ENCODE measurements at regions not wholly inside any gene's neighbourhood (a gene's known extent, or its start where the extent isn't known, plus 50 kb on each side); places are given as distances from the start of the nearest gene placed in this dataset.

DNA sequence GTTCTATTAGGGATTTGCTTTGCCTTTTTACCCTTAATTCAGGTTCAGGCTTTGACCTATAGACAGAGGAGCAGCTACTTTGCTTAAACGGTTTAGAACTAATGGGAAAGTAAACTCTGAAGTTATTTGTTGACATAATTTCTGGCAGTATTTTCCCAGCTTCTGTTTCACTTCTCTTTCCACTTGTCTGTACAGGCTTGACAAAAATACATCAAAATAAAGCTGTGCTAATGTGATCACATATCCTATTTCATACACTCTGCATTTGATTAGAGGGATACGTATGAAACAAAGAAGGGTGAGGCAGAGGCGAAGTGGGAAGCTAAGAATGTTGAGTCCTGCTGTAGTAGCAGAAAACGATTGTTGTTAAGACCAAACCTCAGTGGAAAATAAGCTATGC, 389.1 kb upstream of the RARB start:
- Histone ChIP-seq H3K27ac (ENCODE audit: extremely low read depth, low read depth, low read length) (no peak overlapping the region), H3K4me1 (ENCODE audit: control insufficient read depth, insufficient read depth, low read length) (peaks cover 7% of the 10 kb centered on the region), H3K36me3 (ENCODE audit: control insufficient read depth in 2 of 2, insufficient read depth in 1 of 2, low read length in 2 of 2) (no peaks in the 10 kb centered on the region), H3K4me3 (ENCODE audit: low read depth, low read length) (no peak overlapping the region), H3K9me3 (ENCODE audit: control insufficient read depth, insufficient read depth, low read depth, low read length) (no peaks in the 10 kb centered on the region)
- CTCF ChIA-PET, result interaction anchor here (1.4 kb wide), 1 partner anchor 30 kb away, joined by 3 read pairs; no protein-coding TSS in a partner anchor
- POLR2A ChIA-PET, result no interaction called here
- TF ChIP-seq, protein P1, sequence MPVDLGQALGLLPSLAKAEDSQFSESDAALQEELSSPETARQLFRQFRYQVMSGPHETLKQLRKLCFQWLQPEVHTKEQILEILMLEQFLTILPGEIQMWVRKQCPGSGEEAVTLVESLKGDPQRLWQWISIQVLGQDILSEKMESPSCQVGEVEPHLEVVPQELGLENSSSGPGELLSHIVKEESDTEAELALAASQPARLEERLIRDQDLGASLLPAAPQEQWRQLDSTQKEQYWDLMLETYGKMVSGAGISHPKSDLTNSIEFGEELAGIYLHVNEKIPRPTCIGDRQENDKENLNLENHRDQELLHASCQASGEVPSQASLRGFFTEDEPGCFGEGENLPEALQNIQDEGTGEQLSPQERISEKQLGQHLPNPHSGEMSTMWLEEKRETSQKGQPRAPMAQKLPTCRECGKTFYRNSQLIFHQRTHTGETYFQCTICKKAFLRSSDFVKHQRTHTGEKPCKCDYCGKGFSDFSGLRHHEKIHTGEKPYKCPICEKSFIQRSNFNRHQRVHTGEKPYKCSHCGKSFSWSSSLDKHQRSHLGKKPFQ (tag by site-specific recombination; IDR thresholded peaks at IDR 0.05), result no peak
- TF ChIP-seq, protein P2, sequence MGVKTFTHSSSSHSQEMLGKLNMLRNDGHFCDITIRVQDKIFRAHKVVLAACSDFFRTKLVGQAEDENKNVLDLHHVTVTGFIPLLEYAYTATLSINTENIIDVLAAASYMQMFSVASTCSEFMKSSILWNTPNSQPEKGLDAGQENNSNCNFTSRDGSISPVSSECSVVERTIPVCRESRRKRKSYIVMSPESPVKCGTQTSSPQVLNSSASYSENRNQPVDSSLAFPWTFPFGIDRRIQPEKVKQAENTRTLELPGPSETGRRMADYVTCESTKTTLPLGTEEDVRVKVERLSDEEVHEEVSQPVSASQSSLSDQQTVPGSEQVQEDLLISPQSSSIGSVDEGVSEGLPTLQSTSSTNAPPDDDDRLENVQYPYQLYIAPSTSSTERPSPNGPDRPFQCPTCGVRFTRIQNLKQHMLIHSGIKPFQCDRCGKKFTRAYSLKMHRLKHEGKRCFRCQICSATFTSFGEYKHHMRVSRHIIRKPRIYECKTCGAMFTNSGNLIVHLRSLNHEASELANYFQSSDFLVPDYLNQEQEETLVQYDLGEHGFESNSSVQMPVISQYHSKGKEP (tag by site-specific recombination; IDR thresholded peaks at IDR 0.05), result 0 out of 2 replicates have a peak, but pooled peaks have one; percentile 36
- TF ChIP-seq ZNF248 (tag by site-specific recombination; IDR thresholded peaks at IDR 0.05), result no peak
- no peak for TF ChIP-seq KLF8 (tag by site-specific recombination; IDR thresholded peaks at IDR 0.05)
- TF ChIP-seq KLF7 (tag by site-specific recombination; IDR thresholded peaks at IDR 0.05; ENCODE audit: borderline replicate concordance), result no peak
- TF ChIP-seq OVOL3 (tag by site-specific recombination; IDR thresholded peaks at IDR 0.05), result peak; percentile 69; the same call in 1 of the 2 replicates
- TF ChIP-seq ZSCAN16 (tag by site-specific recombination; IDR thresholded peaks at IDR 0.05), result no peak
- peak; percentile 29; the same call in 1 of the 2 replicates for TF ChIP-seq MZF1 (tag by site-specific recombination; IDR thresholded peaks at IDR 0.05; ENCODE audit: borderline replicate concordance)
- peak; percentile 30; the same call in 1 of the 2 replicates for TF ChIP-seq FEZF1 (tag by site-specific recombination; IDR thresholded peaks at IDR 0.05)
- peak; percentile 41 for TF ChIP-seq ZNF629 (tag by site-specific recombination; IDR thresholded peaks at IDR 0.05)
- 0 out of 2 replicates have a peak, but pooled peaks have one; percentile 25 for TF ChIP-seq ZEB2 (tag by site-specific recombination; IDR thresholded peaks at IDR 0.05)
- 0 out of 2 replicates have a peak, but pooled peaks have one; percentile 5 for TF ChIP-seq GFI1B (tag by site-specific recombination; IDR thresholded peaks at IDR 0.05)
- TF ChIP-seq, protein P3, sequence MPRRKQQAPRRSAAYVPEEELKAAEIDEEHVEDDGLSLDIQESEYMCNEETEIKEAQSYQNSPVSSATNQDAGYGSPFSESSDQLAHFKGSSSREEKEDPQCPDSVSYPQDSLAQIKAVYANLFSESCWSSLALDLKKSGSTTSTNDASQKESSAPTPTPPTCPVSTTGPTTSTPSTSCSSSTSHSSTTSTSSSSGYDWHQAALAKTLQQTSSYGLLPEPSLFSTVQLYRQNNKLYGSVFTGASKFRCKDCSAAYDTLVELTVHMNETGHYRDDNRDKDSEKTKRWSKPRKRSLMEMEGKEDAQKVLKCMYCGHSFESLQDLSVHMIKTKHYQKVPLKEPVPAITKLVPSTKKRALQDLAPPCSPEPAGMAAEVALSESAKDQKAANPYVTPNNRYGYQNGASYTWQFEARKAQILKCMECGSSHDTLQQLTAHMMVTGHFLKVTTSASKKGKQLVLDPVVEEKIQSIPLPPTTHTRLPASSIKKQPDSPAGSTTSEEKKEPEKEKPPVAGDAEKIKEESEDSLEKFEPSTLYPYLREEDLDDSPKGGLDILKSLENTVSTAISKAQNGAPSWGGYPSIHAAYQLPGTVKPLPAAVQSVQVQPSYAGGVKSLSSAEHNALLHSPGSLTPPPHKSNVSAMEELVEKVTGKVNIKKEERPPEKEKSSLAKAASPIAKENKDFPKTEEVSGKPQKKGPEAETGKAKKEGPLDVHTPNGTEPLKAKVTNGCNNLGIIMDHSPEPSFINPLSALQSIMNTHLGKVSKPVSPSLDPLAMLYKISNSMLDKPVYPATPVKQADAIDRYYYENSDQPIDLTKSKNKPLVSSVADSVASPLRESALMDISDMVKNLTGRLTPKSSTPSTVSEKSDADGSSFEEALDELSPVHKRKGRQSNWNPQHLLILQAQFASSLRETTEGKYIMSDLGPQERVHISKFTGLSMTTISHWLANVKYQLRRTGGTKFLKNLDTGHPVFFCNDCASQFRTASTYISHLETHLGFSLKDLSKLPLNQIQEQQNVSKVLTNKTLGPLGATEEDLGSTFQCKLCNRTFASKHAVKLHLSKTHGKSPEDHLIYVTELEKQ (tag by site-specific recombination; IDR thresholded peaks at IDR 0.05; ENCODE audit: borderline replicate concordance), result peak; percentile 45; the same call in 1 of the 2 replicates
- TF ChIP-seq, protein P4, sequence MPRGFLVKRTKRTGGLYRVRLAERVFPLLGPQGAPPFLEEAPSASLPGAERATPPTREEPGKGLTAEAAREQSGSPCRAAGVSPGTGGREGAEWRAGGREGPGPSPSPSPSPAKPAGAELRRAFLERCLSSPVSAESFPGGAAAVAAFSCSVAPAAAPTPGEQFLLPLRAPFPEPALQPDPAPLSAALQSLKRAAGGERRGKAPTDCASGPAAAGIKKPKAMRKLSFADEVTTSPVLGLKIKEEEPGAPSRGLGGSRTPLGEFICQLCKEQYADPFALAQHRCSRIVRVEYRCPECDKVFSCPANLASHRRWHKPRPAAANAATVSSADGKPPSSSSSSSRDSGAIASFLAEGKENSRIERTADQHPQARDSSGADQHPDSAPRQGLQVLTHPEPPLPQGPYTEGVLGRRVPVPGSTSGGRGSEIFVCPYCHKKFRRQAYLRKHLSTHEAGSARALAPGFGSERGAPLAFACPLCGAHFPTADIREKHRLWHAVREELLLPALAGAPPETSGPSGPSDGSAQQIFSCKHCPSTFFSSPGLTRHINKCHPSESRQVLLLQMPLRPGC (tag by site-specific recombination; IDR thresholded peaks at IDR 0.05), result peak; percentile 67; the same call in 1 of the 2 replicates
- TF ChIP-seq ZNF514 (tag by site-specific recombination; IDR thresholded peaks at IDR 0.05), result no peak
- TF ChIP-seq ZNF843 (tag by site-specific recombination; IDR thresholded peaks at IDR 0.05), result peak; percentile 79
- TF ChIP-seq, protein P5, sequence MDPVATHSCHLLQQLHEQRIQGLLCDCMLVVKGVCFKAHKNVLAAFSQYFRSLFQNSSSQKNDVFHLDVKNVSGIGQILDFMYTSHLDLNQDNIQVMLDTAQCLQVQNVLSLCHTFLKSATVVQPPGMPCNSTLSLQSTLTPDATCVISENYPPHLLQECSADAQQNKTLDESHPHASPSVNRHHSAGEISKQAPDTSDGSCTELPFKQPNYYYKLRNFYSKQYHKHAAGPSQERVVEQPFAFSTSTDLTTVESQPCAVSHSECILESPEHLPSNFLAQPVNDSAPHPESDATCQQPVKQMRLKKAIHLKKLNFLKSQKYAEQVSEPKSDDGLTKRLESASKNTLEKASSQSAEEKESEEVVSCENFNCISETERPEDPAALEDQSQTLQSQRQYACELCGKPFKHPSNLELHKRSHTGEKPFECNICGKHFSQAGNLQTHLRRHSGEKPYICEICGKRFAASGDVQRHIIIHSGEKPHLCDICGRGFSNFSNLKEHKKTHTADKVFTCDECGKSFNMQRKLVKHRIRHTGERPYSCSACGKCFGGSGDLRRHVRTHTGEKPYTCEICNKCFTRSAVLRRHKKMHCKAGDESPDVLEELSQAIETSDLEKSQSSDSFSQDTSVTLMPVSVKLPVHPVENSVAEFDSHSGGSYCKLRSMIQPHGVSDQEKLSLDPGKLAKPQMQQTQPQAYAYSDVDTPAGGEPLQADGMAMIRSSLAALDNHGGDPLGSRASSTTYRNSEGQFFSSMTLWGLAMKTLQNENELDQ (tag by site-specific recombination; IDR thresholded peaks at IDR 0.05; ENCODE audit: low read depth), result no peak
- no peak for TF ChIP-seq KLF10 (tag by site-specific recombination; IDR thresholded peaks at IDR 0.05)
- TF ChIP-seq ZBTB17 (tag by site-specific recombination; IDR thresholded peaks at IDR 0.05), result peak; percentile 68
- TF ChIP-seq, protein P6, sequence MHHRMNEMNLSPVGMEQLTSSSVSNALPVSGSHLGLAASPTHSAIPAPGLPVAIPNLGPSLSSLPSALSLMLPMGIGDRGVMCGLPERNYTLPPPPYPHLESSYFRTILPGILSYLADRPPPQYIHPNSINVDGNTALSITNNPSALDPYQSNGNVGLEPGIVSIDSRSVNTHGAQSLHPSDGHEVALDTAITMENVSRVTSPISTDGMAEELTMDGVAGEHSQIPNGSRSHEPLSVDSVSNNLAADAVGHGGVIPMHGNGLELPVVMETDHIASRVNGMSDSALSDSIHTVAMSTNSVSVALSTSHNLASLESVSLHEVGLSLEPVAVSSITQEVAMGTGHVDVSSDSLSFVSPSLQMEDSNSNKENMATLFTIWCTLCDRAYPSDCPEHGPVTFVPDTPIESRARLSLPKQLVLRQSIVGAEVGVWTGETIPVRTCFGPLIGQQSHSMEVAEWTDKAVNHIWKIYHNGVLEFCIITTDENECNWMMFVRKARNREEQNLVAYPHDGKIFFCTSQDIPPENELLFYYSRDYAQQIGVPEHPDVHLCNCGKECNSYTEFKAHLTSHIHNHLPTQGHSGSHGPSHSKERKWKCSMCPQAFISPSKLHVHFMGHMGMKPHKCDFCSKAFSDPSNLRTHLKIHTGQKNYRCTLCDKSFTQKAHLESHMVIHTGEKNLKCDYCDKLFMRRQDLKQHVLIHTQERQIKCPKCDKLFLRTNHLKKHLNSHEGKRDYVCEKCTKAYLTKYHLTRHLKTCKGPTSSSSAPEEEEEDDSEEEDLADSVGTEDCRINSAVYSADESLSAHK (tag by site-specific recombination; IDR thresholded peaks at IDR 0.05), result peak; percentile 45; the same call in 1 of the 2 replicates
- TF ChIP-seq, protein P7, sequence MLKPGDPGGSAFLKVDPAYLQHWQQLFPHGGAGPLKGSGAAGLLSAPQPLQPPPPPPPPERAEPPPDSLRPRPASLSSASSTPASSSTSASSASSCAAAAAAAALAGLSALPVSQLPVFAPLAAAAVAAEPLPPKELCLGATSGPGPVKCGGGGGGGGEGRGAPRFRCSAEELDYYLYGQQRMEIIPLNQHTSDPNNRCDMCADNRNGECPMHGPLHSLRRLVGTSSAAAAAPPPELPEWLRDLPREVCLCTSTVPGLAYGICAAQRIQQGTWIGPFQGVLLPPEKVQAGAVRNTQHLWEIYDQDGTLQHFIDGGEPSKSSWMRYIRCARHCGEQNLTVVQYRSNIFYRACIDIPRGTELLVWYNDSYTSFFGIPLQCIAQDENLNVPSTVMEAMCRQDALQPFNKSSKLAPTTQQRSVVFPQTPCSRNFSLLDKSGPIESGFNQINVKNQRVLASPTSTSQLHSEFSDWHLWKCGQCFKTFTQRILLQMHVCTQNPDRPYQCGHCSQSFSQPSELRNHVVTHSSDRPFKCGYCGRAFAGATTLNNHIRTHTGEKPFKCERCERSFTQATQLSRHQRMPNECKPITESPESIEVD (tag by site-specific recombination; IDR thresholded peaks at IDR 0.05), result peak; percentile 64; the same call in 1 of the 2 replicates
- TF ChIP-seq OSR2 (tag by site-specific recombination; IDR thresholded peaks at IDR 0.05), result peak; percentile 96
- TF ChIP-seq ZBTB20 (tag by site-specific recombination; IDR thresholded peaks at IDR 0.05), result 0 out of 2 replicates have a peak, but pooled peaks have one; percentile 18

Measured in HEK293 (cell line).